ENCODE measurements at regions not wholly inside any gene's neighbourhood (a gene's known extent, or its start where the extent isn't known, plus 50 kb on each side); places are given as distances from the start of the nearest gene placed in this dataset.
"Not testable (repeated sequence)": the region's sequence is repeated elsewhere in the genome, so short reads cannot be mapped to it uniquely, and the experiment has no call there.

GRCh38 chr13:75996582-75996981 lies 360.5 kb downstream of the LMO7 start:
- no peak for DNase-seq (ENCODE audit: low read depth in 2 of 3, low spot score in 2 of 3)

DNA sequence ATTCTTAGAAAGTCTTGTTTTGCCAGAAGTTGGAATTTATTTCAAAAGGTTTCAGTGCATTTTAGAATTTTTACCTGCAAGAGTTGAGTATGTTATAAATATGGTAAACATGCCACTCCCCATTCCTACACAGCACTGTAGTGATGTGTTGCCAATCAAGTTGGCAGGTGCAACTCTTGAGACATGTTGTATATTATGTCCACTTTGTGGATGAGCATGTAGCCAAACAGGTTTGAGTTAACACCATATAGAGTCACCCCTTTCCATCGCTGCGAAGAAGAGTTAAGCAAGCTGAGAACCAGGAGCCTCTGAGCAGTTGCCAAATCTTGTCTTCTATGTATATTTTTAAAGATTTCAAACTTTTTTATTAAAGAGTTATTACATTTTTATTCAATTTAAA lies 359.8 kb downstream of the LMO7 start:
- no peak for DNase-seq (ENCODE audit: low read depth in 2 of 3, low spot score in 2 of 3)

DNA sequence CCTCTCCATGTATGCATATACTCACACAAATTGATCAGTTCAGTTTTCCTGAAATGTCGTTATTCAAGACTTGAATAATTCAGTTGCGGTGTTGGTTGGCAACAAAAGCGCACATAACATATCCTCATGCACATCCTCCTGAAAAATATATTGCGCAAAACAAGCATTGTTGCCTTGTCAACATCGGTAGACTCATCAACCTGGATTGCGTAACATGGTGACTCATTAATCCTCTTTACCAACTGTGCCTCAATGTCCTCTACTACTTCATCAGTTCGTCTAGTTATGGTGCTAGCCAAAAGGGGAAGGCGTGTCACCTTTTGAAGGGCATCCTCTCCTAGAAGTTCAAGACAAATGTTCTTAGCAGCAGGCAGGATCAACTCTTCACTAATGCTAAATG lies 357.7 kb downstream of the LMO7 start:
- no peak for DNase-seq (ENCODE audit: low read depth in 2 of 3, low spot score in 2 of 3)

DNA sequence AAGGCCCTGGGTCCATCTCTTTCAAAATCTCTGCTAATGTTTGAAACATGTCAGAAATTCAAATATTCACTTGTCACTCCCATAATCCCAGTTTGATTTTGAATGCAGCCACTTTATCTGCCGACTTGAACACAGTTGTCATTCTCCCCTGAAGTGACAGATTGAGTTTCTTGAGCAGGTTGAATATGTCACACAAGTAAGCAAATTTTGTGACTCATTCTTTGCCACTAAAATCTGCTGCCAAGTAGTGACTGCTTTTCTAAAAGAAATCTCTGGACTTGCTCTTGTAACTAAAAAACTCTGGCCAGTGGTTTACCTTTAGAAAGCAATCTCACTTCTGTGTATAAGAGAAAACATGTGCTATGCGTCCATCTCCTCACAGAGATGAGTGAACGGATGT lies 357.1 kb downstream of the LMO7 start:
- no peak for DNase-seq (ENCODE audit: low read depth in 2 of 3, low spot score in 2 of 3)

DNA sequence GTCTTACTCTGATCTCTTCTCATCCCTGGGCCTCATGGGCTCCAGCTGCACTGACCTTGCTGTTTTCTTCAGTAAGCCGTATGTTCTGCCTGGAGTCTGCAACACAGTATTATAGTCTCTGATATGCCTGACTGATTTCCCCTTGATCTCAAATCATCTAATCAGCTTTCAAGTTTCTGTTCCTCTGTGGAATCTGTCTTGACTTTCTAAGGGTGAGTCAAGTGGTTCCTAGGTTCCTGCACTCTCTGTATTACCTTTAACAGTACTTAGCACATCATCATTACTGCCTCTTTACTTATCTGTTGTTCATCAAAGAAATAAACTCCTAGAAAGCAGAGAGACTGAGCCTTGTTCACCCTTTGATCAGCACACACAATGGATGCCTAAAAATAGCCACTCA lies 350.7 kb downstream of the LMO7 start:
- DNase-seq (ENCODE audit: low read depth in 2 of 3, low spot score in 2 of 3) = no peak

DNA sequence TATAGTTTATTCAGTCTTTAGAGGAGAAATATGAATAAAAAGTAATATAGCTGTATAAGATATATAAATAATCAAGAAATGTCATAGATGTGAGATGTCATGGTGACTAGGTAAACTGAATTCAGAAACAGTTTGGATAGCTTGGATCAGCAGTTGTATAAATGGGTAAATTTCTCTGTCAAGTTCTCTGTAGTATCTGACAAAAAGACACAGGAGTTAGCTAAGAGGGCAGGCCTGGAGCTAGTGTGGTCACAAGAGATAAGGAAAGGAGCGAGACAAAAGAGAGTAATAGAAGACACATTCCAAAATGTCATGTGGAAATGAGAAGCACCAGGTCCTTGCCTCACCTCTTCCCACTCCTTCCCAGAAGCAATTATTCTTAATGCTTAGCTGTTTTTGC lies 349.0 kb downstream of the LMO7 start:
- DNase-seq (ENCODE audit: low read depth in 2 of 3, low spot score in 2 of 3) = no peak

GRCh38 chr13:75978818-75979217 lies 342.7 kb downstream of the LMO7 start:
- DNase-seq (ENCODE audit: low read depth in 2 of 3, low spot score in 2 of 3) = no peak

- no peak for DNase-seq (ENCODE audit: low read depth in 2 of 3, low spot score in 2 of 3)
These were observed 332.1 kb downstream of the LMO7 start for GRCh38 chr13:75968103-75968838.

DNA sequence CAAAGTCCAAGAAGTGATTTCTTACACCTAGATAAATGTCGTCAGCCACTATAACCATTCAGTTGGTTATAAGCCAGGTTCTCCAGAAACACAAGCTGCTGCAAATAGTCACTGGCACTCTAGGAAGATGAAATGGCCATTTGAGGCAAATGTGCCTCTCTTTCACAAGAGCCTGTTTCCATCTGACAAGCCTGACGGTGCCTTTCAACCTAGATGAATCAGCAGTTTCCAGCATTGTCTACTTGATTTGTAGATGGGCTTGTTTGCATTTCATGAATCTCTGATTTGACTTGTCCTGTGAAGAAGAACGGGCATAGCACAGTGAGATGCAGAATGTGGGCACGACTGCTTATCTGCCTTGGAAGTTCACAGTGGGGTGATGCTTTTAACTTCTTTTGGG lies 327.2 kb downstream of the LMO7 start:
- peak in 2 of 3 donors; percentile 31 to 83 for DNase-seq (ENCODE audit: low read depth in 2 of 3, low spot score in 2 of 3)

DNA sequence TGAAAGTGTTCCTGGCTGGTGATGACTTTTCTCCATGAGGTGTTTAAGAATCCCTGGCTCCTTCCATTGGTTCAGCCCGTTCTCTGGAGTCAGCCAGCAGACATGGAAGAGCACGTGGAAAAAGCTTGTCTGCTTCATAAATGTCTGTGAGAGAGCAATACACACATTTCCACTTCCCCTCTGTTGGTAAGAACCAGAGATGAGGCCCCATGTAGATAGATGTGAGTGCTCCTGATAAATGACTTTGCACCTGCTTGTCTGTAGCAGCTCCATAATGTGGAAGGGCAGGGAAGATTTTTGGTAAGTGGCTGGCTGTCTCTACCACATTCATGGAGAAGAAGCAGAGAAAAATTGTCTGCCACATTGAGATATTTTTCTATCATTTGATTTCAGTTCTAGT lies 325.8 kb downstream of the LMO7 start:
- no peak for DNase-seq (ENCODE audit: low read depth in 2 of 3, low spot score in 2 of 3)

DNA sequence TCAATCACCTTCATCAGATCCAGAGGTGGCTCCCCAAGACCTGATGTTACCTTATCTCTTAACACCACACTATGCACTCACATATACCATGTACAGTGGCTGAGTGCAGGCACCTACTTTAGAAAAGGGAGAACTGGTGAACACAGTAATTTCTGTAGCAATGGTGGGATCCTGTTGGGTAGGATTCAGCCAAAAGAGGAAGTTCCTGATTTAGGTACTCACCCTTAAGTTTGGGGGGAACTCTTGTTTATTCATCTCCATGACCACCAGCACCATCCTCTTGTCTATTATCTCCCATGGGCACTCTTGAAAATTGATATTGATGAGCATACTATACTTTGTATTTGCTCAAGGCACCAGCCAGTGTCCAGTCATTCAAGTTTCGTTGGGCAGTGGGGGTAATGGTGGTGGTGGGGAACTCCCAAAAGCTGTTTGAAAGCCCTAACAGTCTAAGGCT lies 324.4 kb downstream of the LMO7 start:
- peak in 1 of 3 donors; percentile 52 for DNase-seq (ENCODE audit: low read depth in 2 of 3, low spot score in 2 of 3)

DNA sequence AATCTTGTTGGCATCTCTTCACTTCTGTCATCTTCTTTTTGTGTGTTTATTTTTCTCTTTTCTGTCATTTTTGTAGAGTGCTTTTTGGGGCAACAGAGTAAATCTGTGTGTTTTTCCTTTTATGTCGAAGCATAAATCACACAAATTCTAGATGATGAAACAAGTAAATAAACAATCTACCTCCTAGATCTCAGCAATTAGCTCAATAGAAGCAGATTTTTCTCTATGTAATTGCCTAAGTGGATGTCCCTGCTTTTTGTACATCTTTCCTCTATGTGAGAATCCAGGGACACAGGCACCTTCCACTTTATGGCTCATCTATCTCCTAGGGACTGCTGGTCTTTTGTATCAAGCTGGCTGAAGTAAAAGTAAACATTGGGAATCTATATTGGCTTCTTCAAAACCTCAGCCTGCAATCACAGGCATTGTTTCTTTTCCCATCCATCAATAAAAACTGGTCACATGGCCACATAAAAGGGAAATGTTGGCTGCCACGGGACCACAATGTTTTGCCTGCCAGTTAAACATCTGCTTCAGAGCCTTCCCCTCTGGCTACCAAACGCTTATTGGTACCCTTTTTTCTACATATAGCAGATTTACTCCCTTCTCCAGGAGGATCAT lies 323.8 kb downstream of the LMO7 start:
- peak in 1 of 3 donors; percentile 3 for DNase-seq (ENCODE audit: low read depth in 2 of 3, low spot score in 2 of 3)

DNA sequence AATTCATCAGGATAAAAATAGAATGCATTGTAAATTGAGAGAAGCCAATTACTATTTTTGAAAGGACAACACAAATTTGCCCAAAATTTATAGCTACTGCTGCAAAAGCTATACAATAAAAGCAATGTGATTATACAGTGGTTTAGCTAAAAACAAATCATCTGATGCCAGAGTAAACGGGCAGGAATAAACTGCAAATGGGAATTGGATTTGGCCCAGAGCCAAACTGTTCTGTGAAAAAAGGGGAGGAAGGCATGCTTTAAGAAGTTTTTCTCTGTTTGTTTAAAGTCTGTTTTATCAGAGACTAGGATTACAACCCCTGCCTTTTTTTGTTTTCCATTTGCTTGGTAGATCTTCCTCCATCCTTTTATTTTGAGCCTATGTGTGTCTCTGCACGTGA lies 317.5 kb downstream of the LMO7 start:
- not testable (repeated sequence) for DNase-seq (ENCODE audit: low read depth in 2 of 3, low spot score in 2 of 3)

DNA sequence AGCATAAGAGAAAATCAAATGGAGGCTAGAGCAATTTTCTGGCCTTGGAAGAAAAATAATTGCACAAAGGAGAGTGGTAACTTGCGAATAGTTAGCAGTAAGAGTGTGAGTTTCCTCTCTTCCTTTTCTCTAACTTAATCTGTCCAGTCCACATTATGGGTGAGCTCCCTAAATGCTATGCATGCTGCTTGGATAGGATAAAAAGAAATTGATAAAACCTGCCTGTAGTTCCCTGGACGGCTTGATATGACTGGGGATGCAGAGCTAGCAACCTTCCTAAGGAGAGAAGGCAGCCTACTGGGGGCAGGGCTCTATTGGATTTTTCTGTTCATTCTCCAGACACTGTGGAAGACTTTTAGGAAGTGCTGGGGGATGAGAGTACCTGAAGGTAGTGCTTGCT lies 311.3 kb downstream of the LMO7 start:
- no peak for DNase-seq (ENCODE audit: low read depth in 2 of 3, low spot score in 2 of 3)

- no peak for DNase-seq (ENCODE audit: low read depth in 2 of 3, low spot score in 2 of 3)
These were observed 310.6 kb downstream of the LMO7 start for GRCh38 chr13:75946536-75947284.

- DNase-seq (ENCODE audit: low read depth in 2 of 3, low spot score in 2 of 3) = no peak
These were observed 309.8 kb downstream of the LMO7 start for GRCh38 chr13:75945841-75946482.

- DNase-seq (ENCODE audit: low read depth in 2 of 3, low spot score in 2 of 3) = peak in 1 of 3 donors; percentile 6
These were observed 302.9 kb downstream of the LMO7 start for GRCh38 chr13:75938811-75939560.

DNA sequence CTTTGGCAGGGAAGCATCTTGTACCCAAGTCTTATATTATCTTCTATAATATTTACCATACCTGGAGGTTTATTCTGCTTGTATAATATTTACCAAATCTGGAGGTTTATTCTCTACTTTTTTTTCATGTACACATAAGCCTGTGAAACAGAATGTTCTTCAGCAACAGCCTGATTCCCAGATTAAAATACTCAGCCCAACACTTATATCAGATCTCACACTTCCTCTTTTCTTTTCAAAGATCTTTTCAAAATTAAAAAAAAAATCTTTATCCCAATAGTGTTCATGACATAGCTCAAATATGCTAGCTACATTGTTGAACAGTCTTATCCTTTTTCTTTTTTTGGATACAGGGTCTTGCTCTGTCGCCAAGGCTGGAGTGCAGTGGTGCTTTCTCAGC lies 300.7 kb downstream of the LMO7 start:
- DNase-seq (ENCODE audit: low read depth in 2 of 3, low spot score in 2 of 3) = peak in 1 of 3 donors; percentile 34

DNA sequence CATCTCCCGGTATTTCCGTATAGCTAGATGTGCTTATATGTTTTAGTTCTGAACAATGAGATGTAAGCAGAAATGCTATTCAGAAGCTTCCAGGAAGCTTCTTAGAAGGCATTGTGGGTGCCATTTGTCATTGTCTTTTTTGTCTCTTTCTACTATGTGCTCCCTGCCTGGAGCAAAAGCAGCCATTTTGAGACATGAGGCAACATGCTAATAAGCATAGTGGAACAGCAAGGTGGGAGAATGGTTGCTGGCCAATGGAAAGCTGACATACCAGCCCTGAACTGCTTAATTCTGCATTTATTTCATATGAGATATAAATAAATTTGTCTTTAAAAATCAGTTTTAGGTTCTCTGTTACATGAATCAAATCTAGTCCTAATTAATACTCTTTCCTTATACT lies 299.7 kb downstream of the LMO7 start:
- no peak for DNase-seq (ENCODE audit: low read depth in 2 of 3, low spot score in 2 of 3)

DNA sequence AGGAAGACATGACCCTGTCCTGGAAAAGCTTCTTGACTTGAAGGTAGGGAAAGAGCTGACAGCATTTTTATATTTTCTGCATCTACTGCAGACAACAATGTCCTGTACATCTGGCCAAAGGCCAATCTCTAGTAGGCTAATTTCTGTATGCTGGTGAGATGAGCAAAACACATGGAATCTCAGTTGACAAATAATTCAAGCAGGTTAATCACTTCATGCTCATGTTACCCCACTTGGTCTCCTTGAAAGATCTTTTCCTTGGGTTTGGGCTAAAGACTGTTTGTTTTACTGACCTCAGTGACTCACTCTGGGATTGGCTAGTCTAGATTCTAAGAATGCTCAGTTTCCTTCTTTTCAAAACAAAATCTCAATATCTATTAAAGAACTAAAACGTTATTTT lies 298.8 kb downstream of the LMO7 start:
- DNase-seq (ENCODE audit: low read depth in 2 of 3, low spot score in 2 of 3) = no peak

DNA sequence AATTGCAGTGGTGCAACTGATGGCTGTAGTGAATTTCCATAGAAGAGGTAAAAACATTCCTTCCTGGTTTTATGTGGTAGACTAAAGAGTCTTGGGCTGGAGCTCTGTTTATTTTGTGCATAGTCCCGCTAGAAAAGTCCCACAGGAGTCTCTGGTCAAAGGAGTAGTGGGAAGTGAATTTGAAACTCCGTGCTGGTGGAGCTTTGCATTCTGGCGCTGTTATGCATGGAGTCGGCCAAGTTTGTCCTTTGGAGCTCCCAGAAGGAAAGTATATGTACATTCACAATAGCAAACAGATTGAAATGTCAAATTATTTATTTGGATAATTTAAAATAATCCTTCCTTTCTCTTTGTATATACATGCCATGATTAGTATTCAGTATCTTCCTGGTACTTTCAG lies 296.5 kb downstream of the LMO7 start:
- no peak for DNase-seq (ENCODE audit: low read depth in 2 of 3, low spot score in 2 of 3)

Measured in hematopoietic multipotent progenitor cell (in vitro differentiated cells).